ENCODE measurements at regions not wholly inside any gene's neighbourhood (a gene's known extent, or its start where the extent isn't known, plus 50 kb on each side); places are given as distances from the start of the nearest gene placed in this dataset.
"Not testable (repeated sequence)": the region's sequence is repeated elsewhere in the genome, so short reads cannot be mapped to it uniquely, and the experiment has no call there.

DNA sequence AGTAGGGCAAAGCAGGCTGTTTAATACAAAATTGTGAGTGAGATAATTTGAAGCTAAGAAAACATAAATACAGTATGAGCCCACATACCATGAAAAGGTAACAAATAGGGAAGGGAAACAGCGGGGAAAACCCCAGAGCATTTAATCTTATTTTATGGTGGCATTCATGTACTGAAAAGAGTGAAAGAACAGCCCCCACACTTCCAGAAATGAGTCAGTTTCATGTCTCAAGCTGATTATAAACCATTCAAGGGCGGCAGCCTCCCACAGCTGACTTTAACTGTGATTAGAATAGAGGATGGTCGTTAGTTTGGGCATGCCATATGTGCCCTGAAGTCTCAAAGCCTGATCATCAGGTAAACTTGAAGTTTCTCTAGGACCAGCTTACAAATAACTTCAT, 64.5 kb downstream of the FOXG1 start:
- Histone ChIP-seq H3K4me1 (ENCODE audit: control insufficient read depth, insufficient read depth, low read length) (no peaks in the 10 kb centered on the region), H3K4me3 (ENCODE audit: low read depth, low read length) (no peak overlapping the region), H3K36me3 (ENCODE audit: control insufficient read depth in 2 of 2, insufficient read depth in 1 of 2, low read length in 2 of 2) (no peaks in the 10 kb centered on the region), H3K9me3 (ENCODE audit: control insufficient read depth, insufficient read depth, low read depth, low read length) (no peaks in the 10 kb centered on the region), H3K27ac (ENCODE audit: extremely low read depth, low read depth, low read length) (no peak overlapping the region)
- POLR2A ChIA-PET: no interaction called here
- TF ChIP-seq ZNF677 (tag by site-specific recombination; IDR thresholded peaks at IDR 0.05): no peak
- 0 out of 2 replicates have a peak, but pooled peaks have one; percentile 10 for TF ChIP-seq EGR2 (tag by site-specific recombination; IDR thresholded peaks at IDR 0.05; ENCODE audit: low read depth)
- no peak for TF ChIP-seq ZNF654 (tag by site-specific recombination; IDR thresholded peaks at IDR 0.05; ENCODE audit: low read depth)
- TF ChIP-seq ZNF501 (tag by site-specific recombination; IDR thresholded peaks at IDR 0.05): no peak
- CTCF ChIA-PET: interaction anchor here (0.8 kb wide), 1 partner anchor 77 kb away, joined by 3 read pairs; no protein-coding TSS in a partner anchor

DNA sequence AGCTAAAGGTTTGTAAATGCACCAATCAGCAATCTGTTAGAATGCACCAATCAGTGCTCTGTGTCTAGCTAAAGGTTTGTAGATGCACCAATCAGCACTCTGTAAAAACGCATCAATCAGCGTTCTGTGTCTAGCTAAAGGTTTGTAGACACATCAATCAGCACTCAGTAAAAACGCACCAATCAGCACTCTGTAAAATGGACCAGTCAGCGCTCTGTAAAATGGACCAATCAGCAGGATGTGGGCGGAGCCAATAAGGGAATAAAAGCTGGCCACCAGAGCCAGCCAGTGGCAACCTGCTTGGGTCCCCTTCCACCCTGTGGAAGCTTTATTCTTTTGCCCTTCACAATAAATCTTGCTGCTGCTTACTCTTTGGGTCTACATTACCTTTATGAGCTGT, 76.0 kb downstream of the FOXG1 start:
- H3K36me3 ChIP-seq (ENCODE audit: control insufficient read depth in 2 of 2, insufficient read depth in 1 of 2, low read length in 2 of 2); H3K27ac ChIP-seq (ENCODE audit: extremely low read depth, low read depth, low read length); H3K4me3 ChIP-seq (ENCODE audit: low read depth, low read length); POLR2A ChIA-PET; H3K9me3 ChIP-seq (ENCODE audit: control insufficient read depth, insufficient read depth, low read depth, low read length); CTCF ChIA-PET; H3K4me1 ChIP-seq (ENCODE audit: control insufficient read depth, insufficient read depth, low read length): not testable (repeated sequence)

DNA sequence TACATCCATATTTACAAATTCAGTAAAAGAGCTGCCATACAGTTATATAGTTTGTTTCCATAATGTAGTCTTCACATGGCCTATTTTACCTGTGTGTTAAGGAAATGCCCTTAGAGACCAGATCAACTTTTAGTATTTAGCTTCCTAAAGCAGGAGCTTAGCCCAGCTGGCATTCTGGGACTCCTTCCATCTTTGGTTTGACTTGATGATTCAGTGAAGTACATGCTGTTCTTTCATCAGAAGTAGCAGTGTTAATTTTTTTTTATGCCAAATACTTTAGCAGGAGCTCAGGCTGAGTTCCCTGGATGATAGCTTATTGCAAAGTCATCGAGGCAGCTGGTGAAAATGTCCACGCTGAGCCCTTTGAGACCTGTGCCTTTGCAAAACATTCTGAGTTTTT, 101.0 kb downstream of the FOXG1 start:
- Histone ChIP-seq H3K4me3 (ENCODE audit: low read depth, low read length) (no peak overlapping the region), H3K4me1 (ENCODE audit: control insufficient read depth, insufficient read depth, low read length) (no peaks in the 10 kb centered on the region), H3K27ac (ENCODE audit: extremely low read depth, low read depth, low read length) (no peak overlapping the region), H3K36me3 (ENCODE audit: control insufficient read depth in 2 of 2, insufficient read depth in 1 of 2, low read length in 2 of 2) (no peaks in the 10 kb centered on the region), H3K9me3 (ENCODE audit: control insufficient read depth, insufficient read depth, low read depth, low read length) (no peaks in the 10 kb centered on the region)
- CTCF ChIA-PET: interaction anchor here (0.6 kb wide), 1 partner anchor 679 kb away, joined by 4 read pairs; no protein-coding TSS in a partner anchor
- no peak for TF ChIP-seq REPIN1 (tag by site-specific recombination; IDR thresholded peaks at IDR 0.05; ENCODE audit: low read depth)
- no peak for TF ChIP-seq ZNF660 (tag by site-specific recombination; IDR thresholded peaks at IDR 0.05)
- TF ChIP-seq GLI4 (tag by site-specific recombination; IDR thresholded peaks at IDR 0.05): no peak
- TF ChIP-seq, protein P1, sequence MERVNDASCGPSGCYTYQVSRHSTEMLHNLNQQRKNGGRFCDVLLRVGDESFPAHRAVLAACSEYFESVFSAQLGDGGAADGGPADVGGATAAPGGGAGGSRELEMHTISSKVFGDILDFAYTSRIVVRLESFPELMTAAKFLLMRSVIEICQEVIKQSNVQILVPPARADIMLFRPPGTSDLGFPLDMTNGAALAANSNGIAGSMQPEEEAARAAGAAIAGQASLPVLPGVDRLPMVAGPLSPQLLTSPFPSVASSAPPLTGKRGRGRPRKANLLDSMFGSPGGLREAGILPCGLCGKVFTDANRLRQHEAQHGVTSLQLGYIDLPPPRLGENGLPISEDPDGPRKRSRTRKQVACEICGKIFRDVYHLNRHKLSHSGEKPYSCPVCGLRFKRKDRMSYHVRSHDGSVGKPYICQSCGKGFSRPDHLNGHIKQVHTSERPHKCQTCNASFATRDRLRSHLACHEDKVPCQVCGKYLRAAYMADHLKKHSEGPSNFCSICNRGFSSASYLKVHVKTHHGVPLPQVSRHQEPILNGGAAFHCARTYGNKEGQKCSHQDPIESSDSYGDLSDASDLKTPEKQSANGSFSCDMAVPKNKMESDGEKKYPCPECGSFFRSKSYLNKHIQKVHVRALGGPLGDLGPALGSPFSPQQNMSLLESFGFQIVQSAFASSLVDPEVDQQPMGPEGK (tag by site-specific recombination; IDR thresholded peaks at IDR 0.05): no peak
- TF ChIP-seq PRDM1 (tag by site-specific recombination; IDR thresholded peaks at IDR 0.05): no peak
- TF ChIP-seq ZNF239 (tag by site-specific recombination; IDR thresholded peaks at IDR 0.05): no peak
- POLR2A ChIA-PET: no interaction called here

DNA sequence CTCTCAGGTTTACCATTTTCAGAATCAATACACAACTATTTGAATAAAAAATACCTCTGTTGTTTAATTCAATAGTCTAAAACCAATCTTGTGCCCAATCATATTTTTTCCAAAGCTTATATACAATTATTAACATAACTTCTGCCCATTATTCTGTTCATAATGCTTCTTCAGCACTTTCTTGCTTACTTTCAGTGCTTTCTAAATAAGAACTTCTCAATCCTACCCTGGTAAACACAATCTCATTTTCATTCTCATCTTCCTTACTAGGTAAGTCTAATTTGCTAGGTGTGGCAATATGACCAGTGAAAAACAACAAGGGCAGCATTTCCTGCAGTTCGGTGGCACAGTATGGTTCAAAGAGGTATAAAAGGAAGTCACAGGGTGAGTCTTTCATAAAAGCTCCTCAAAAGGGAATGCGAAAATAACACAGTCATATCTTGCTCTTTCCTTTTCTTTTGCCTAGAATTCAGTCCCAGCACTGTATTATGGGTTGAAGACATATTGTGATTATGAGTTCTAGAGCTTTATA, 103.5 kb downstream of the FOXG1 start:
- Histone ChIP-seq H3K4me3 (ENCODE audit: low read depth, low read length) (no peak overlapping the region), H3K4me1 (ENCODE audit: control insufficient read depth, insufficient read depth, low read length) (no peaks in the 10 kb centered on the region), H3K27ac (ENCODE audit: extremely low read depth, low read depth, low read length) (no peak overlapping the region), H3K36me3 (ENCODE audit: control insufficient read depth in 2 of 2, insufficient read depth in 1 of 2, low read length in 2 of 2) (no peaks in the 10 kb centered on the region), H3K9me3 (ENCODE audit: control insufficient read depth, insufficient read depth, low read depth, low read length) (no peaks in the 10 kb centered on the region)
- TF ChIP-seq ZNF335 (tag by site-specific recombination; conservative IDR thresholded peaks at IDR 0.05): no peak
- TF ChIP-seq ZNF391 (tag by site-specific recombination; IDR thresholded peaks at IDR 0.05; ENCODE audit: borderline replicate concordance, low read depth): no peak
- no peak for TF ChIP-seq ZNF558 (tag by site-specific recombination; IDR thresholded peaks at IDR 0.05)
- TF ChIP-seq ZFP41 (tag by site-specific recombination; IDR thresholded peaks at IDR 0.05; ENCODE audit: borderline replicate concordance): no peak
- TF ChIP-seq KLF8 (tag by site-specific recombination; IDR thresholded peaks at IDR 0.05): no peak
- no peak for TF ChIP-seq GFI1B (tag by site-specific recombination; IDR thresholded peaks at IDR 0.05)
- ChIA-PET CTCF (no interaction called here), POLR2A (no interaction called here)
